NCI-H774 (cell line): ENCODE measurements at regions not wholly inside any gene's neighbourhood (a gene's known extent, or its start where the extent isn't known, plus 50 kb on each side); places are given as distances from the start of the nearest gene placed in this dataset.
"Not testable (repeated sequence)": the region's sequence is repeated elsewhere in the genome, so short reads cannot be mapped to it uniquely, and the experiment has no call there.

Experiments used
- DNase-seq: peaks from one replicate; lab custom pipeline; 2025; lab: John Stamatoyannopoulos, UW

GRCh38 chr18:26650310-26651268 is 102.2 kb upstream of the KCTD1 start:
- DNase-seq: no peak

- DNase-seq: no peak
Observed at GRCh38 chr18:26649193-26649543, 100.8 kb upstream of the KCTD1 start.

- no peak for DNase-seq
Observed at GRCh38 chr18:26648509-26649192, 100.3 kb upstream of the KCTD1 start.

- DNase-seq: no peak
Observed at GRCh38 chr18:26646901-26647300, 98.5 kb upstream of the KCTD1 start.

GRCh38 chr18:26642440-26643348 is 94.3 kb upstream of the KCTD1 start:
- DNase-seq: no peak

- no peak for DNase-seq
Observed at GRCh38 chr18:26640541-26640940, 92.2 kb upstream of the KCTD1 start.

GRCh38 chr18:26639149-26639548 is 90.8 kb upstream of the KCTD1 start:
- DNase-seq: no peak

GRCh38 chr18:26637983-26638382 is 89.6 kb upstream of the KCTD1 start:
- no peak for DNase-seq

- DNase-seq: no peak
Observed at GRCh38 chr18:26637324-26637723, 89.0 kb upstream of the KCTD1 start.

GRCh38 chr18:26635466-26635865 is 87.1 kb upstream of the KCTD1 start:
- DNase-seq: no peak

GRCh38 chr18:26634631-26635030 is 86.3 kb upstream of the KCTD1 start:
- no peak for DNase-seq

- no peak for DNase-seq
Observed at GRCh38 chr18:26631135-26631534, 82.8 kb upstream of the KCTD1 start.

GRCh38 chr18:26630596-26630995 is 82.2 kb upstream of the KCTD1 start:
- no peak for DNase-seq

GRCh38 chr18:26628017-26628416 is 79.7 kb upstream of the KCTD1 start:
- no peak for DNase-seq

- DNase-seq: no peak
Observed at GRCh38 chr18:26624443-26624842, 76.1 kb upstream of the KCTD1 start.

- DNase-seq: not testable (repeated sequence)
Observed at GRCh38 chr18:26623314-26623713, 75.0 kb upstream of the KCTD1 start.

GRCh38 chr18:26621161-26622026 is 73.0 kb upstream of the KCTD1 start:
- no peak for DNase-seq

GRCh38 chr18:26619350-26619749 is 71.0 kb upstream of the KCTD1 start:
- no peak for DNase-seq

- no peak for DNase-seq
Observed at GRCh38 chr18:26618135-26618534, 69.8 kb upstream of the KCTD1 start.

- DNase-seq: no peak
Observed at GRCh38 chr18:26617151-26617554, 68.8 kb upstream of the KCTD1 start.

- no peak for DNase-seq
Observed at GRCh38 chr18:26614374-26614773, 66.0 kb upstream of the KCTD1 start.
